Neutrophil (primary cell): ENCODE measurements at regions not wholly inside any gene's neighbourhood (a gene's known extent, or its start where the extent isn't known, plus 50 kb on each side); places are given as distances from the start of the nearest gene placed in this dataset.

ENCODE experiments used
- H3K27ac ChIP-seq: fragments of 200-600 bp; sonication (generic); 2 replicates; pipeline ENCODE4 v1.5.1; 2016; ENCODE audit warnings: mild to moderate bottlenecking, moderate library complexity
- H3K27me3 ChIP-seq: fragments of 200-600 bp; sonication (generic); 2 replicates; pipeline ENCODE4 v1.6.0; 2016; ENCODE audit warnings: mild to moderate bottlenecking
- H3K36me3 ChIP-seq: fragments of 200-600 bp; sonication (generic); 2 replicates; pipeline ENCODE4 v1.5.1; 2017
- H3K4me1 ChIP-seq, 2 experiments: fragments of 200-600 bp in 1 of 2; sonication (generic) in 1 of 2; 1 replicate in 1 of 2; 2 replicates in 1 of 2; pipeline versions ENCODE4 v1.5.1 to v1.6.1; 2013 to 2016; ENCODE audit warnings: low read depth in 1 of 2, low read length in 1 of 2, mild to moderate bottlenecking in 1 of 2, moderate library complexity in 1 of 2; ENCODE audit not compliant: control insufficient read depth in 1 of 2, insufficient read depth in 1 of 2
- H3K4me3 ChIP-seq, 2 experiments: fragments of 200-600 bp in 1 of 2; sonication (generic) in 1 of 2; 1 replicate in 1 of 2; 2 replicates in 1 of 2; pipeline ENCODE4 v1.5.1; 2013 to 2016; ENCODE audit warnings: low read depth in 1 of 2, low read length in 1 of 2, mild to moderate bottlenecking in 1 of 2, moderate library complexity in 1 of 2
- H3K9me3 ChIP-seq: fragments of 200-600 bp; sonication (generic); 2 replicates; pipeline ENCODE4 v1.5.1; 2016
- CTCF ChIP-seq: fragments of 200-600 bp; sonication (generic); IDR thresholded peaks from 2 replicates; pipeline ENCODE4 v1.5.1; 2016; ENCODE audit warnings: antibody characterized with exemption

- Histone ChIP-seq H3K4me1 (no peaks in the 10 kb centered on the region), H3K36me3 (no peaks in the 10 kb centered on the region), H3K27ac (no peak overlapping the region), H3K9me3 (no peaks in the 10 kb centered on the region), H3K27me3 (peaks cover 5% of the 10 kb centered on the region), H3K4me3 (no peak overlapping the region)
- no peak for TF ChIP-seq CTCF
Measured at GRCh38 chr16:48905632-48906505, 295.9 kb upstream of the N4BP1 start.

GRCh38 chr16:48904333-48904732, 294.4 kb upstream of the N4BP1 start:
- Histone ChIP-seq H3K27me3 (peaks cover 5% of the 10 kb centered on the region), H3K4me3 (no peak overlapping the region), H3K36me3 (no peaks in the 10 kb centered on the region), H3K4me1 (no peaks in the 10 kb centered on the region), H3K9me3 (no peaks in the 10 kb centered on the region), H3K27ac (no peak overlapping the region)
- no peak for TF ChIP-seq CTCF

- Histone ChIP-seq H3K9me3 (no peaks in the 10 kb centered on the region), H3K4me3 (no peak overlapping the region), H3K4me1 (no peaks in the 10 kb centered on the region), H3K27me3 (peaks cover 5% of the 10 kb centered on the region), H3K36me3 (no peaks in the 10 kb centered on the region), H3K27ac (no peak overlapping the region)
- no peak for TF ChIP-seq CTCF
Measured at GRCh38 chr16:48903039-48903438, 293.1 kb upstream of the N4BP1 start.

- Histone ChIP-seq H3K9me3 (no peaks in the 10 kb centered on the region), H3K27ac (no peak overlapping the region), H3K4me3 (no peak overlapping the region), H3K27me3 (peaks cover 5% of the 10 kb centered on the region), H3K4me1 (no peaks in the 10 kb centered on the region), H3K36me3 (no peaks in the 10 kb centered on the region)
- TF ChIP-seq CTCF, result no peak
Measured at GRCh38 chr16:48901712-48902374, 291.9 kb upstream of the N4BP1 start.

- no peak overlapping the region for H3K4me3 ChIP-seq
- peaks cover 5% of the 10 kb centered on the region for H3K27me3 ChIP-seq
- H3K4me1 ChIP-seq, result no peaks in the 10 kb centered on the region
- no peaks in the 10 kb centered on the region for H3K9me3 ChIP-seq
- H3K27ac ChIP-seq, result no peak overlapping the region
- no peak for TF ChIP-seq CTCF
- no peaks in the 10 kb centered on the region for H3K36me3 ChIP-seq
Measured at GRCh38 chr16:48899500-48899899, 289.5 kb upstream of the N4BP1 start.
